Endodermal cell (in vitro differentiated cells): ENCODE measurements at regions not wholly inside any gene's neighbourhood (a gene's known extent, or its start where the extent isn't known, plus 50 kb on each side); places are given as distances from the start of the nearest gene placed in this dataset.

ENCODE experiments used
- DNase-seq: peaks from one replicate; pipeline ENCODE4 v3.0.0-alpha.2; 2017
- H3K27ac ChIP-seq: 2 replicates; pipeline ENCODE4 v1.5.1; 2013; ENCODE audit warnings: mild to moderate bottlenecking, low read depth, low read length, moderate library complexity
- H3K27me3 ChIP-seq: 2 replicates; pipeline ENCODE4 v1.6.1; 2013; ENCODE audit warnings: mild to moderate bottlenecking, low read length, moderate library complexity; ENCODE audit not compliant: insufficient read depth, control insufficient read depth, poor library complexity, severe bottlenecking
- H3K36me3 ChIP-seq: 2 replicates; pipeline ENCODE4 v1.7.0; 2013; ENCODE audit warnings: mild to moderate bottlenecking, low read length, moderate library complexity; ENCODE audit not compliant: control insufficient read depth, insufficient read depth
- H3K4me1 ChIP-seq: one replicate; pipeline ENCODE4 v1.7.0; 2013; ENCODE audit warnings: low read length; ENCODE audit not compliant: control insufficient read depth, insufficient read depth
- H3K4me3 ChIP-seq: 2 replicates; pipeline ENCODE4 v1.5.1; 2013; ENCODE audit warnings: mild to moderate bottlenecking, low read length, moderate library complexity
- H3K9ac ChIP-seq: 2 replicates; pipeline ENCODE4 v1.6.1; 2013; ENCODE audit warnings: mild to moderate bottlenecking, low read length, moderate library complexity; ENCODE audit not compliant: poor library complexity, severe bottlenecking; ENCODE audit errors: extremely low read depth
- H3K9me3 ChIP-seq: 2 replicates; pipeline ENCODE4 v1.6.1; 2013; ENCODE audit warnings: mild to moderate bottlenecking, low read length, moderate library complexity; ENCODE audit not compliant: control insufficient read depth
- H3K27ac Mint-ChIP-seq: 2 replicates; pipeline ENCODE4 v1.8.0; 2020; ENCODE audit warnings: mixed read lengths
- H3K27me3 Mint-ChIP-seq: 2 replicates; pipeline ENCODE4 v1.8.0; 2021; ENCODE audit warnings: mild to moderate bottlenecking, mixed read lengths; ENCODE audit not compliant: insufficient read depth
- H3K36me3 Mint-ChIP-seq: 2 replicates; pipeline ENCODE4 v1.8.0; 2020; ENCODE audit warnings: low read depth, mixed read lengths
- H3K4me1 Mint-ChIP-seq: 2 replicates; pipeline ENCODE4 v1.8.0; 2020; ENCODE audit warnings: mixed read lengths
- H3K4me3 Mint-ChIP-seq: 2 replicates; pipeline ENCODE4 v1.8.0; 2020; ENCODE audit warnings: mild to moderate bottlenecking, moderate library complexity, mixed read lengths
- H3K9me3 Mint-ChIP-seq: 2 replicates; pipeline ENCODE4 v1.8.0; 2020; ENCODE audit warnings: mild to moderate bottlenecking, mixed read lengths
- WGBS, 2 experiments: methylation state at CpG; one replicate each; pipeline versions ENCODE4 v1.1.5 to v1.1.7; 2013; ENCODE audit warnings: missing lambda C conversion rate in 2 of 2, mixed read lengths in 1 of 2; ENCODE audit not compliant: insufficient coverage in 1 of 2, insufficient read length in 1 of 2; 5-methylcytosine and 5-hydroxymethylcytosine counted together
- TF ChIP-seq, protein P1 (sequence below): fragments of 200-600 bp; sonication (generic); conservative IDR thresholded peaks from 2 replicates; pipeline ENCODE4 v1.5.0; 2021; ENCODE audit warnings: antibody characterized with exemption, mild to moderate bottlenecking

DNA sequence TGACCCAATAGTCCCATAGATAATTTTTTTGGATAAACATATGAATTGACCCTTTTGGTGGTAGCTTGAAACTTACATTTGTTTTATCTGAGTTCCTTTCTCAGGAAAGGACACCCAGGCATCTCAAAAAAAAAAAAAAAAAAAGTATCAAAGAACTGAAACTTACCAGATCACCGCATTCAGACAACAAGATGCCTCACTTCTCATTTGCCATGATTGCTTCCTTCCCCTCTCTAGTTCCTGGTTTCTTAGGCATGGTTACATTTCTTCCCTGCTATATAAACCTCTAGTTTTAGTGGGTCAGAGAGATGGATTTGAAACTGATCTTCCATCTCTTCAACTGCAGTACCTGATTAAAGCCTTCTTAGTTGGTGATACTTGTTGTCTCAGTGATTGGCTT is 240.1 kb downstream of the ACKR3 start:
- WGBS, 2 experiments = 92% methylated on average over 1 of the region's 1 CpG; no CpG with 5 or more reads in 1 of the 2 experiments

DNA sequence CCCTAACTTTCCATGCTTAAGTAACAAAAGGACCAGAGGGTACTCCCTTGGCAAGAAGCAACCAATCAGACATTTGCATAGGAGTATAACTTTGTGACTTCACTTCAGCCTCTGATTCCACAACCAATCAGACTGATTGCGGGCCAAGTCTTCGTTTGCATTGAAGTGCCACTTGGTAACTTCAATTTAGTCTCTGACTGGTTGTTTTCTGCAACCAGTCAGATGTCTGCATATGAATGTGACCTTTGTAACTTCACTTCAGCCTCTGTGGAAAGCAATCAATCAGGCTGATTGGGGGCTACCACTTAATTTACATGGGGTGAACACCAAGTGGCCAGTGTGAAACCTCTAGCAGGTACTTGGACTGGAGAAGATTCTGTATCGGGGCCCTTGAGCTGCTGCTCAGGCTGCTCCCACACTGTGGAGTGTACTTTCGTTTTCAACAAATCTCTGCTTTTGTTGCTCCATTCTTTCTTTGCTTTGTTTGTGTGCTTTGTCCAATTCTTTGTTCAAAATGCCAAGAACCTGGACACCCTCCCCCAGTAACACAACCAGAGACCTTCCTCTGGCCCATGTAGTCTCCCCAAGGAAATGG is 241.5 kb downstream of the ACKR3 start:
- H3K36me3 Mint-ChIP-seq = peaks cover 3% of the 10 kb centered on the region
- DNase-seq = no peak
- no peaks in the 10 kb centered on the region for H3K4me1 Mint-ChIP-seq
- TF ChIP-seq, protein P1, sequence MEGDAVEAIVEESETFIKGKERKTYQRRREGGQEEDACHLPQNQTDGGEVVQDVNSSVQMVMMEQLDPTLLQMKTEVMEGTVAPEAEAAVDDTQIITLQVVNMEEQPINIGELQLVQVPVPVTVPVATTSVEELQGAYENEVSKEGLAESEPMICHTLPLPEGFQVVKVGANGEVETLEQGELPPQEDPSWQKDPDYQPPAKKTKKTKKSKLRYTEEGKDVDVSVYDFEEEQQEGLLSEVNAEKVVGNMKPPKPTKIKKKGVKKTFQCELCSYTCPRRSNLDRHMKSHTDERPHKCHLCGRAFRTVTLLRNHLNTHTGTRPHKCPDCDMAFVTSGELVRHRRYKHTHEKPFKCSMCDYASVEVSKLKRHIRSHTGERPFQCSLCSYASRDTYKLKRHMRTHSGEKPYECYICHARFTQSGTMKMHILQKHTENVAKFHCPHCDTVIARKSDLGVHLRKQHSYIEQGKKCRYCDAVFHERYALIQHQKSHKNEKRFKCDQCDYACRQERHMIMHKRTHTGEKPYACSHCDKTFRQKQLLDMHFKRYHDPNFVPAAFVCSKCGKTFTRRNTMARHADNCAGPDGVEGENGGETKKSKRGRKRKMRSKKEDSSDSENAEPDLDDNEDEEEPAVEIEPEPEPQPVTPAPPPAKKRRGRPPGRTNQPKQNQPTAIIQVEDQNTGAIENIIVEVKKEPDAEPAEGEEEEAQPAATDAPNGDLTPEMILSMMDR = no peak
- no peak overlapping the region for H3K4me3 ChIP-seq
- H3K4me1 ChIP-seq = no peaks in the 10 kb centered on the region
- H3K27me3 ChIP-seq = no peaks in the 10 kb centered on the region
- H3K9me3 Mint-ChIP-seq = peaks cover 44% of the 10 kb centered on the region
- no peak overlapping the region for H3K4me3 Mint-ChIP-seq
- peaks cover 5% of the 10 kb centered on the region for H3K27me3 Mint-ChIP-seq
- no peak overlapping the region for H3K27ac Mint-ChIP-seq
- 90 to 96% methylated on average over 4 of the region's 4 CpGs for WGBS, 2 experiments
- peaks cover 44% of the 10 kb centered on the region for H3K9me3 ChIP-seq
- H3K36me3 ChIP-seq = no peaks in the 10 kb centered on the region
- no peak overlapping the region for H3K27ac ChIP-seq
- H3K9ac ChIP-seq = no peak overlapping the region

More for the DNA sequence above, 240.1 kb downstream of the ACKR3 start:
- Mint-ChIP-seq H3K4me1 (no peaks in the 10 kb centered on the region), H3K4me3 (no peak overlapping the region), H3K36me3 (peaks cover 3% of the 10 kb centered on the region), H3K27ac (no peak overlapping the region), H3K9me3 (peaks cover 45% of the 10 kb centered on the region), H3K27me3 (peaks cover 3% of the 10 kb centered on the region)
- TF ChIP-seq, protein P1 = no peak
- Histone ChIP-seq H3K4me1 (no peaks in the 10 kb centered on the region), H3K27ac (no peak overlapping the region), H3K9me3 (peaks cover 44% of the 10 kb centered on the region), H3K9ac (no peak overlapping the region), H3K36me3 (no peaks in the 10 kb centered on the region), H3K27me3 (no peaks in the 10 kb centered on the region), H3K4me3 (peak overlapping the region; percentile 38)
- no peak for DNase-seq

DNA sequence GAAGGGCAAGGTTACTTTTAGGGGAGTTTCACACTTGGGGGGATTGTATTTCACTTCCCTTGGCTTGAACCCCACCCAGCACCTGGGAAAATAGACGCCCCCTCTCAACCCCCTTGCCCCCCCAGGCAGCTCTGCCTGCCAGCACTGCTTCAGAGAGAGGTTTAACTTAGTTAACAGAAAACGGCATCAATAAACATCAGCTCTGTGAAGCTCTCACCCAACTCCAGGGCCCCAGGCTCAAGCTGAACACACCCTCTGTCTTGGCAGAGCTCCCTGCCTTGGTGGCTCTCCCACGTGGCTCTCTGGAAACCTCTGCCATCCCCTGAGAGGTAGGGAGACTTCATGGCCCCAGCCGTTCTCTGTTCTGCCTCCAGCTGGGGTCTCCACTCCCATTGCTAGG is 244.1 kb downstream of the ACKR3 start:
- Mint-ChIP-seq H3K36me3 (peaks cover 3% of the 10 kb centered on the region), H3K4me1 (peaks cover 6% of the 10 kb centered on the region), H3K4me3 (no peak overlapping the region), H3K27ac (no peak overlapping the region), H3K27me3 (peaks cover 4% of the 10 kb centered on the region), H3K9me3 (peaks cover 24% of the 10 kb centered on the region)
- Histone ChIP-seq H3K27ac (no peak overlapping the region), H3K4me3 (no peak overlapping the region), H3K27me3 (no peaks in the 10 kb centered on the region), H3K36me3 (no peaks in the 10 kb centered on the region), H3K9me3 (peaks cover 24% of the 10 kb centered on the region), H3K9ac (no peak overlapping the region), H3K4me1 (no peaks in the 10 kb centered on the region)
- TF ChIP-seq, protein P1 = no peak
- DNase-seq = no peak
- WGBS, 2 experiments = 80 to 100% methylated on average over 1 to 4 of the region's 4 CpGs
